ENCODE measurements at regions not wholly inside any gene's neighbourhood (a gene's known extent, or its start where the extent isn't known, plus 50 kb on each side); places are given as distances from the start of the nearest gene placed in this dataset.

DNA sequence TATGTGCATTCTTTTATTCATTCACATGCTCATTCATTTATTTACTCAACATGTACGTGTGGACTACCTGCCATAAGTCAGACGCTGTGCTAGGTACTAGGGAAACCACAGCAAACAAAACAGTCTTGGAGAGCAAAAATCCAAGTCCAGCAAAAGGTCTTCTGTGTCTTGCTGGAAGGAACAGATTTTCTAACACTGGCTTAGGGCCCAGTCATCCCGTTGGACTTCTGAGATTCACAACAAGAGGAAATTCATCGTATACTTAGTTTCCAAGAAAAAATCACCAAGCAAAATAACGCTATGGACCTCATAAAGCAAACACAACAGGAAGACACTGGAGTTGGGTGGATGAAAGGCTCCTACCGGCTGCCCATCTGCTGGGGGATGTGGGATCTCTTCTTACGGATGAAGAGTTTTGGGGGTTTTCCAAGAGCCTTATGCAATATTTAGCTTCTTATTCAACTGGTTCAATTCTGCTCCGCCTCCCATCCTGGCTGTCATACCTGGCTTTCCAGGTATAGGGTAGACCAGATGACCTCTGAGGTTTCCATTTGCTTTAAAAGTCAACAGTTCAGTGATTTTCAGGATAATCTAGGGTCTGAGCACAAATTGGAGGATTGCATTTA is 262.7 kb downstream of the HAUS1 start:
- Mint-ChIP-seq H3K27ac (no peak overlapping the region), H3K36me3 (no peaks in the 10 kb centered on the region), H3K4me1 (ENCODE audit: low read depth) (no peaks in the 10 kb centered on the region), H3K27me3 (no peaks in the 10 kb centered on the region), H3K9me3 (ENCODE audit: low read depth) (no peaks in the 10 kb centered on the region), H3K4me3 (no peak overlapping the region)

DNA sequence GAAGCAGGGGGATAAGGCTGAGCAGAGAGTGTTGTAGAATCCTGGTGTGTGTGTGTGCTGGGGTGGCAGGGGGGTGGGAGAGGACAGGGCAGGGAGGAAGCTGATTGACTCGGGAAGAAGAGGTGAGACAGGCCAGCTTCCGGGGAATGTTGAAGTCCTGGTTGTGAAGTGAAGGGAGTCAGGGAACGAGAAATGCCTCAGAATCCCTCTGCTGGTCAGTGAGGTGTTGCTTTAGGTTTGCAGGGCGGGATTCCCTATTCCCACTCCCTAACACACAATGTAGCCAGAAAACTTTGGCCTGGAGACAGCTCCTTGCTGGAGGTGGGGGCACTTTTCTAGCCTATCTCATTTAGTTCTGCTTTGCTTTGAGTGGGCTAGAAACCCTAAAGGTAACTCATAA is 265.1 kb downstream of the HAUS1 start:
- Mint-ChIP-seq H3K36me3 (no peaks in the 10 kb centered on the region), H3K27ac (no peak overlapping the region), H3K4me1 (ENCODE audit: low read depth) (no peaks in the 10 kb centered on the region), H3K9me3 (ENCODE audit: low read depth) (no peaks in the 10 kb centered on the region), H3K4me3 (no peak overlapping the region), H3K27me3 (no peaks in the 10 kb centered on the region)

DNA sequence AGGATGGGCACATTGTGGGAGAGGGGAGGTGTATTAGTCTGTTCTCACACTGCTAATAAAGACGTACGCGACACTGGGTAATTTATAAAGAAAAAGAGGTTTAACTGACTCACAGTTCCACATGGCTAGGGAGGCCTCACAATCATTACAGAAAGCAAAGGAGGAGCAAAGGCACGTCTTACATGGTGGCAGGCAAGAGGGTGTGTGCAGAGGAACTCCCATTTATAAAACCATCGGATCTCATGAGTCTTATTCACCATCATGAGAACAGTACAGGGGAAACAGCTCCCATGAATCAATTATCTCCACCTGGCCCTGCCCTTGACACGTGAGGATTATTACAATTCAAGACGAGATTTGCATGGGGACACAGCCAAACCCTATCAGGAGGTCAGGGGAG is 266.7 kb downstream of the HAUS1 start:
- H3K27me3 Mint-ChIP-seq = no peaks in the 10 kb centered on the region
- H3K4me3 Mint-ChIP-seq = no peak overlapping the region
- H3K9me3 Mint-ChIP-seq (ENCODE audit: low read depth) = no peaks in the 10 kb centered on the region
- H3K4me1 Mint-ChIP-seq (ENCODE audit: low read depth) = no peaks in the 10 kb centered on the region
- H3K27ac Mint-ChIP-seq = no peak overlapping the region
- H3K36me3 Mint-ChIP-seq = no peaks in the 10 kb centered on the region

DNA sequence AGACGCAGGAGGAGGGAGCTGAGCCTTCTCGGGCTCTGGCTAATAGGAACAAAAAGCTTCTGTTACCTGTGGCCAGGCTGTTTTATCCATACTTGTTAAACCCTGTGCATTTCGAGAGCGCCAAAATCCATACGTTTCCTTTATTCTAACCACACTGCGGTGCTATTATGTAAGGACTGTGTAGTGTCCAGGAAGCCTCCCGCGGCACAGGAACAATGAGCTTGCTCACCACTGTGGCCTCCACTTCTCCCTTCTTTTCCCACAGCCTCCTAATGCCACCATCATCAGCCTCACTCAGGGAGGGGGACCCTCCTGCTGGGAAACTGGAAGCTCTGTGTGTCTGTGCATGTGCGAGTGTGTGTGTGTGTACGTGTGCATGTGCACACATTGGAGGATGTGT is 268.5 kb downstream of the HAUS1 start:
- no peak overlapping the region for H3K27ac Mint-ChIP-seq
- no peak overlapping the region for H3K4me3 Mint-ChIP-seq
- H3K9me3 Mint-ChIP-seq (ENCODE audit: low read depth) = no peaks in the 10 kb centered on the region
- no peaks in the 10 kb centered on the region for H3K4me1 Mint-ChIP-seq (ENCODE audit: low read depth)
- no peaks in the 10 kb centered on the region for H3K36me3 Mint-ChIP-seq
- H3K27me3 Mint-ChIP-seq = no peaks in the 10 kb centered on the region

DNA sequence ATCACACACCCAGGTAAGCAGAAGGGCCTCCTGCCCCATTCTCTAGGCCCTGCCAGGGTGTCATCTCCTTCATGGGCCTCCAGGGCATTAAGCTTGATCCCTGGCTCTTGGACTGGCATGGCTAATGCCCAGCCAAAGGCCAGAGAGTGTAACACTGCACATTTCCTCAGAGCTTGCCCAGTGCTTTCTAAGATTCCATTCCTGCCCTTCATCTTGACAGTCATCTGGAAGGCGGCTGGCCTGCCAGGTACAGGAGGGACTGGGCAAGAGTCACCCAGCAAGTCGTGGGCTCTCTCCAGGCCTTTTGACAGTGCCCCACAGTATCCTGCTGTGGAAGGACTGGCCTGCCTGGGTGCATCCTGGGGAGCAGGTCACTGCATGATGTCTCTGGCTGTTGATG is 268.9 kb downstream of the HAUS1 start:
- no peaks in the 10 kb centered on the region for H3K27me3 Mint-ChIP-seq
- H3K4me1 Mint-ChIP-seq (ENCODE audit: low read depth) = no peaks in the 10 kb centered on the region
- no peaks in the 10 kb centered on the region for H3K9me3 Mint-ChIP-seq (ENCODE audit: low read depth)
- H3K36me3 Mint-ChIP-seq = no peaks in the 10 kb centered on the region
- H3K27ac Mint-ChIP-seq = no peak overlapping the region
- H3K4me3 Mint-ChIP-seq = no peak overlapping the region

DNA sequence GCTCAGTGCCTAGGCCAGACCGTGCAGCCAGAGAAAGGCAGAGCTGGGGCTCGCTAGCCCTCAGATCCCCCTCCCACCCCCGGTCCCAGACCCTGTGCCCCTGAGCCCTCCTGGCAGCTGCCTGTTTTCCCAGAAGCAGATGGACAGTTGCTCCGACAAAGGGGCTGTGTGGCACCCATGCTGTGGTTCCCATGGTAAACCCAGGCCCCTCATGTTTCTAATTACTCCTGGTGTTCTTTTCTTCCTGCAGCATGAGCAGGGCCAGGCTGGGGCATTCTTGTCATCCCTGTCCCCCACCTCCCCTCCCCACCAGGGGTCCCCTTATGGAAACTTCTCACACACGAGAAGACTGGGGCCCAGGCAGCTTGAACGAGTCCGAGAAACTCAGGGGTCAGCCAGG is 269.6 kb downstream of the HAUS1 start:
- H3K4me1 Mint-ChIP-seq (ENCODE audit: low read depth) = no peaks in the 10 kb centered on the region
- H3K4me3 Mint-ChIP-seq = no peak overlapping the region
- H3K9me3 Mint-ChIP-seq (ENCODE audit: low read depth) = no peaks in the 10 kb centered on the region
- H3K36me3 Mint-ChIP-seq = no peaks in the 10 kb centered on the region
- H3K27me3 Mint-ChIP-seq = no peaks in the 10 kb centered on the region
- no peak overlapping the region for H3K27ac Mint-ChIP-seq

DNA sequence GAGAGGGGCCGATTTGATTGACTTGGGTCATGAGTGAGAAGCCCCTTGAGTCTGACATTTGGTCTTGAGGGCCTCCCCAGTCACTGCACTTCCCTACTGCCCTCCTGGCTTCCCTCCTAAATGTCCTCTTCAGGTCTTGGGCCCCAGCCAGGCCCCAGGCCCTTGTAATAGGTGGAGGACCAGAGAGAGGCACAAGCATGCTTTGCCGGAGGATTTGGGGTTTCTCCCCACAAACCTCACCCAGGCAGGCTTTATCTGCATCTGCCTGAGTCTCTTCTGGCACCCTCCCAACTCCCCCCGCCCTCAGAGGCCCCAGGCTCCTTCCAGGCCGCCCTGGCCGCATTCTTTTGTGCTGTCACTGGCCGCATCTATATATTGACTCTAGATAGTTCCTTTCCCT is 270.7 kb downstream of the HAUS1 start:
- Mint-ChIP-seq H3K4me3 (no peak overlapping the region), H3K27me3 (no peaks in the 10 kb centered on the region), H3K9me3 (ENCODE audit: low read depth) (no peaks in the 10 kb centered on the region), H3K36me3 (no peaks in the 10 kb centered on the region), H3K4me1 (ENCODE audit: low read depth) (no peaks in the 10 kb centered on the region), H3K27ac (no peak overlapping the region)

DNA sequence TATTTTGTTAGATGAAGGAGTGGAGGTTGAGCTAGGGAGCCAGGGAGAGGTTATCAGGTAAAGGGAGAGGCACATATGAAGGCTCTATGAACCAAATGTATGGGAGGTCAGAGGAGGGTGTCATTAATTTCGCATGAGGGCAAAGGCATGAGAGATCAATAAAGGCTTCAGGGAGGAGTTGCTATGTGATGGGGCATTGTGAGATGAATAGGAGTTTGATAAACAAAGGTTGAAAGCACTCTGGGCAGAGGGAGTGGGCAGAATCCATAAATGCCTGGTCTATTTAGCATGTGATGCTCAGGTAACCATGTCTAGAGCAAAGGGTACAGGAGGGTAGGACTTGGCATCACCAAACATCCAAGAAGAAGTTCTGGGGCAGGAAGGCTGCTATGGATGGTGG is 273.4 kb downstream of the HAUS1 start:
- Mint-ChIP-seq H3K9me3 (ENCODE audit: low read depth) (no peaks in the 10 kb centered on the region), H3K27ac (no peak overlapping the region), H3K4me3 (no peak overlapping the region)

DNA sequence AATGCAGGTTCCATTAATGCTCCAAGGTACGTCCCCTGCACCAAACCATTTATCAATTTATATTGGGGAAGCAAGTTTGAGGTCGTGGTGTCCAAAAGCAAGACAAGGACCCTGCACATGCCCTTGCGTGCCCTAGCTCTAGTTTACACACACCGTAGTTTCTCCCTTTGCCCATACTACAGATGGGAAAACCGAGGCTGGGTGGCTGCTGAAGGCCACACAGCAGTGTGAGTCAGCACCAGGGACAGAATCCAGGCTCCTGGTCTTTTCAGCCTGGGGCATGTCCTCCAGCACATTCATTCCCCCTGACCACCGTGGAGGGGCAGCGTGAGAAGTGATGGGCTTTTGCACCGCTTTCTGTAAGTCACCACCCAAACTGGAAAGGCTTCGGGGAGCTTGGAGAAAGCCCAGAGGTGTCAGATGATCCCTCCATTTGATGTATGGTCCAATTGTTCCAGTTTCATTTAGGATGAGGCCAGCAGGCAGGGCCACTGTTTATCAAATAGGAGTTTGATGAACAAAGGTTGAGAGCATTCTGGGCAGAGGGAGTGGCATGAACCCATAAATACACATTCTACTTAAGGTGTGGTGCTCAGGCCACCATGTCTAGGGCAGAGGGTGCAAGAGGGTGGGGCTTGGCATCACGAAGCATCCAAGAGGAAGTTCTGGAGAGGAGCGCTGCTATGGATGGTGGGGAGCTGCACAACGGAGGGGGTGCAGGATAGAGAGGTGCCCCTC is 274.1 kb downstream of the HAUS1 start:
- Mint-ChIP-seq H3K36me3 (no peaks in the 10 kb centered on the region), H3K9me3 (ENCODE audit: low read depth) (no peaks in the 10 kb centered on the region), H3K4me1 (ENCODE audit: low read depth) (no peaks in the 10 kb centered on the region), H3K27me3 (no peaks in the 10 kb centered on the region), H3K4me3 (no peak overlapping the region), H3K27ac (no peak overlapping the region)

More for the DNA sequence above, 273.4 kb downstream of the HAUS1 start:
- Mint-ChIP-seq H3K4me1 (ENCODE audit: low read depth) (no peaks in the 10 kb centered on the region), H3K27me3 (no peaks in the 10 kb centered on the region), H3K36me3 (no peaks in the 10 kb centered on the region)

DNA sequence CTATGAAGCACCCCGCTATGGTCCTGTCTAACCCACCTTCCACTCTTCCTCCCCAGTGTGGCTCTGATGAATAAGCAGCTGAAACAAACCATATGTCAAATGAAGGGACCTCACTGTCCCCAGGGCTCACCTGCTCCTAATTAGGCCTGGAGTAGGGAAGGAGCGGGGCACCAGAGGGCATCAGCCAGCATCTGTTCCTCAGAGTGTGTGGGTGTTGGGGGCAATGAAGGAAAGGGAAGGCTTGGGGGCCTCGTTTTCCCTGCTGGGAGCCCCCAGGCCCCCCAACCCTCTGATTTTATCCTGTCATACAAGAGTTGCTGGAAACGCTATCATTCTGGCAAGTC is 274.7 kb downstream of the HAUS1 start:
- H3K36me3 Mint-ChIP-seq = no peaks in the 10 kb centered on the region
- H3K27ac Mint-ChIP-seq = no peak overlapping the region
- H3K4me1 Mint-ChIP-seq (ENCODE audit: low read depth) = no peaks in the 10 kb centered on the region
- no peaks in the 10 kb centered on the region for H3K27me3 Mint-ChIP-seq
- no peak overlapping the region for H3K4me3 Mint-ChIP-seq
- no peaks in the 10 kb centered on the region for H3K9me3 Mint-ChIP-seq (ENCODE audit: low read depth)

DNA sequence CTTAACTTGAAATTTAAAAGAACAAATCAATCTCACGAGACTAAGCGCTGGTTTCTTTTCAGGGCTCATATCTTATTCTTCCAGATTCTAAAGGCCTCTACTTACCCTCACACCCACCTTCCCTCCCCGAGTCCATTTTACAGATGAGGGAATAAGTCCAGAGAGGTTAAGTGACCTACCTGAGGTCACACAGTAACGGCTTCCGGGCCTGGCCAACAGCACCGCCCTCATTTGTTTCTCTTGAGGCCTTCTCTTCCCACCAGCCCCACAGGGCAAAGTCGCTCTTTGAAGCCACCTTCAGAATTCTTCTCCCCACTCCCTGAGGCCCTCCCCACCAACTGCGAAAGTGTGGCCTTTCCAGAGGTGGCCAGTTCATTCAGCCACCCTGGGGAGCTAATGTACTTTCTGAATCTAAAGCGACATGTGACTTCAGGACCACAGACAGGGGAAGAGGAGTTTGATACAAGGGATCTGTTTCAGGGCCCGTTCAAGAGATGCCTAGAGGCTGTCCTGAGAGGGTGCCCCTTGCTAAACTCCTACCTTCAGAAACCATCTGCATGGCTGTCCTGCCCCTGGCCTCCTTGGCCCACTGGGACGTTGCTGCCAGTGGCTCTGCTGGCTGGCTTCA is 275.3 kb downstream of the HAUS1 start:
- Mint-ChIP-seq H3K4me1 (ENCODE audit: low read depth) (no peaks in the 10 kb centered on the region), H3K36me3 (no peaks in the 10 kb centered on the region), H3K27me3 (no peaks in the 10 kb centered on the region), H3K9me3 (ENCODE audit: low read depth) (no peaks in the 10 kb centered on the region), H3K27ac (no peak overlapping the region), H3K4me3 (no peak overlapping the region)

DNA sequence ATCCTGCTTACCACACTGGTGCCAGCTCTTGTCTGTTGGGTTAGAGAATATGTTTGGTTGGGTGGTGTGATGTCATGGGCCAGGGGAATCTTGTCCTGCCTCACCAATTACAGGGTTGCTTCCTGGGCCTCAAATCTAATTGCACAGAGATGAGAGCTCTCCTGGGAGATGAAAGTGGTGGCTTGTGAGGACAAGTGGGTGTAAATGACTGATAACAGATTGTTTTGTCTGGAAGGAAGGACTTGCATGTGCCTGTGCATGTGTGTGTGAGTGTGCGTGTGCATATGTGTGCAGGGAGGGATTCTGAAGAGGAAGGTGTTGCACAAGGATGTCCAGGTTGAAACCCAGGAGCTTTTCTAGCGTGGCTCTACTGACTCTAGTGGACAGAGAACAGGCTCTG is 271.9 kb downstream of the LOXHD1 start:
- Mint-ChIP-seq H3K4me1 (ENCODE audit: low read depth) (no peaks in the 10 kb centered on the region), H3K27ac (no peak overlapping the region), H3K4me3 (no peak overlapping the region), H3K36me3 (no peaks in the 10 kb centered on the region), H3K9me3 (ENCODE audit: low read depth) (no peaks in the 10 kb centered on the region), H3K27me3 (no peaks in the 10 kb centered on the region)

DNA sequence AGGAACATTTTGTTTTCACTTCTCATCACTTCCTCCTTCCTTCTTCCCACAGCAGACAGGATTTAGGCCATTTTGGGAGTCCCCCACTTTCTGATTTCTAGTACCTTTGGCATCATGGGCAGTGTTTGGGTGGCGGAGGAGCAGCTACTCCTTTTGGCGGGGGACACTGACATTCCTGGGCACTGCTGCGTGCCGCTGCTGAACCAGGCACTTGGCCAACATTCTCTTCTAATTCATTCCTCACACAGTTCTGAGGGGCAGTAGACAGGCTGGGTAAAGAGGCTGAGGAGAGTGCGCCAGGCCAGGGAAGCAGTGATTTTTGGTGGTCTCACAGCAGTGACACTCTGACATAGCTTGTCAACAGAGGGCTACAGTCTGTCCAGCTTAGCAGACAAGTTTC is 270.2 kb downstream of the LOXHD1 start:
- Mint-ChIP-seq H3K27ac (no peak overlapping the region), H3K36me3 (no peaks in the 10 kb centered on the region), H3K9me3 (ENCODE audit: low read depth) (no peaks in the 10 kb centered on the region), H3K4me1 (ENCODE audit: low read depth) (no peaks in the 10 kb centered on the region), H3K4me3 (no peak overlapping the region), H3K27me3 (no peaks in the 10 kb centered on the region)

DNA sequence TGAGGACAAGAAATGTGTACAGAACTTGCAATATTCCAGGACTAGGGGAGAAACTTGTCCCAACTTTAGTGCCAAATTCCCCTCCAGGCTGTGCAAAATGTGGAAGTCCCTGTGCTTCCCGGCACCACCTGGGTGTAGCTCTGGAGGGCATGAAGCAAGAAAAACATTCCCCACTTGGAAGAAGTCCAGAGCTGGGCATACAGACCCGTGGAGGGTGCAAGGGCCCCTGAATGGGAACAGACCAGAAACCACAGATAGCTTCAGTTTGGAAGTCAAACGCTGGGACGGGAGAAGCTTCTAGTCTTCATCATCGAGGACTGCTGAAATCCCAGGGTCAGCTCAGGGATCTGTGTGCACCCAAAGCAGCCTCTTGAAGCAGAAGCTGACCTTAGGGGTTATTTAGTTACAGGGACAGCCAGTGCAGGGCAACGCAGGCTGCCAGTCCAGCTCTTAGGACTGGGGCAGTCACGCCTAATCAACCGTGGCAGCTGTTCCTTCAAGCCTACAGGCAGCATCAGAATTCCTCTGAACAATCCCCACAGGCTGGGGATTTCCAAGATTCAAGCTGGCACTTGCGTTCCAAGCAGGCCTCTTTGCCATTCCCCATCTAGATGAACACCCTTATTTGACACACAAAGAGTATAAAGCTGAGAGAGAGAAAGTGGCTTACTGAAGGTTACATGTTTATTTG is 269.4 kb downstream of the LOXHD1 start:
- Mint-ChIP-seq H3K4me1 (ENCODE audit: low read depth) (no peaks in the 10 kb centered on the region), H3K27ac (no peak overlapping the region), H3K36me3 (no peaks in the 10 kb centered on the region), H3K9me3 (ENCODE audit: low read depth) (no peaks in the 10 kb centered on the region), H3K4me3 (no peak overlapping the region), H3K27me3 (no peaks in the 10 kb centered on the region)

DNA sequence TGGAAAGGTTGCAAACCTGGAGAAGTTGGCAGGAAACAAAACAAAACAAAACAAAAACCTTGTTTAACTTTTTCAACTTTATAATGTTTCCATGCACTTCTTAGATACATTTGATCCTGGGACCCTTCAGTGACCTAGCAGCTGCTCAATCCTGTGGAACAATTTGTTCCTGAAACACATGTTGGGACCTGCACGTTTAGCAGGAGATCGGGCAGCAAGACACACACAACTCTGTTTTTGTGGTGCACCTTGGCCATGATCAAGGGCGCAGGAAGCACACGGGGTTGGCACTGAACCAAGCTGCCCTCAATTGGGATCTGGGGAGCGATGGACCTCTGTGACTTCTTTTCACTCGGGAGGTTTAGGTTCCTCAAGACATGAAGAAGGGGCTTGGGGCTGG is 268.7 kb downstream of the LOXHD1 start:
- Mint-ChIP-seq H3K9me3 (ENCODE audit: low read depth) (no peaks in the 10 kb centered on the region), H3K4me1 (ENCODE audit: low read depth) (no peaks in the 10 kb centered on the region)

More for the DNA sequence above, 268.7 kb downstream of the LOXHD1 start:
- Mint-ChIP-seq H3K27ac (no peak overlapping the region), H3K4me3 (no peak overlapping the region), H3K27me3 (no peaks in the 10 kb centered on the region), H3K36me3 (no peaks in the 10 kb centered on the region)

Measured in activated naive CD8-positive, alpha-beta T cell (primary cell).